Caco-2 (cell line): ENCODE measurements at regions not wholly inside any gene's neighbourhood (a gene's known extent, or its start where the extent isn't known, plus 50 kb on each side); places are given as distances from the start of the nearest gene placed in this dataset.
"Not testable (repeated sequence)": the region's sequence is repeated elsewhere in the genome, so short reads cannot be mapped to it uniquely, and the experiment has no call there.

ENCODE experiments used
- BruUV-seq: library from RNA; stranded (reverse); fragments of 400-500 nt; replicated peaks from 2 replicates; lab custom pipeline; 2021; lab: Mats Ljungman, UMichigan
- CTCF ChIA-PET: fragments of 300-600 bp; sonication (Branson Sonifier 250); formaldehyde crosslinking; loops from one replicate; lab custom pipeline; 2022; ENCODE audit warnings: antibody characterized with exemption; lab: Charles Lee
- POLR2A ChIA-PET: fragments of 300-600 bp; sonication (Branson Sonifier 250); formaldehyde crosslinking; loops from one replicate; lab custom pipeline; 2022; ENCODE audit warnings: antibody characterized with exemption; lab: Charles Lee
- DNase-seq, 2 experiments: peaks; one replicate each; pipeline versions ENCODE4 v3.0.0 to v3.0.0-alpha.2; 2020 to 2022
- H3K27me3 ChIP-seq: replicated peaks from 2 replicates; pipeline ENCODE4 v1.6.0; 2011; ENCODE audit warnings: low read length; ENCODE audit not compliant: control insufficient read depth, insufficient read depth
- H3K36me3 ChIP-seq: 2 replicates; pipeline ENCODE4 v1.5.1; 2011; ENCODE audit warnings: low read length; ENCODE audit not compliant: control insufficient read depth, insufficient read depth
- H3K4me1 ChIP-seq: fragments of 250-450 bp; sonication (Bioruptor Pico); 2 replicates; pipeline ENCODE4 v1.5.1; 2020; ENCODE audit warnings: mild to moderate bottlenecking
- H3K4me3 ChIP-seq: 2 replicates; pipeline ENCODE4 v1.5.1; 2011; ENCODE audit warnings: low read depth, mild to moderate bottlenecking, control low read depth, low read length
- H3K9me3 ChIP-seq: fragments of 250-450 bp; sonication (Bioruptor Pico); 2 replicates; pipeline ENCODE4 v1.5.1; 2020; ENCODE audit warnings: mild to moderate bottlenecking, moderate library complexity
- H3K27ac Mint-ChIP-seq: one replicate; pipeline ENCODE4 v1.8.0; 2022; ENCODE audit warnings: mixed read lengths; ENCODE audit not compliant: unreplicated experiment
- H3K27me3 Mint-ChIP-seq: one replicate; pipeline ENCODE4 v1.8.0; 2022; ENCODE audit warnings: mixed read lengths; ENCODE audit not compliant: insufficient read depth, unreplicated experiment
- H3K36me3 Mint-ChIP-seq: one replicate; pipeline ENCODE4 v1.8.0; 2022; ENCODE audit warnings: mild to moderate bottlenecking, mixed read lengths; ENCODE audit not compliant: insufficient read depth, unreplicated experiment
- H3K4me1 Mint-ChIP-seq: one replicate; pipeline ENCODE4 v1.8.0; 2022; ENCODE audit warnings: low read depth, mixed read lengths; ENCODE audit not compliant: unreplicated experiment
- H3K4me3 Mint-ChIP-seq: one replicate; pipeline ENCODE4 v1.8.0; 2022; ENCODE audit warnings: mild to moderate bottlenecking, moderate library complexity, mixed read lengths; ENCODE audit not compliant: unreplicated experiment
- H3K9me3 Mint-ChIP-seq: one replicate; pipeline ENCODE4 v1.8.0; 2022; ENCODE audit warnings: mixed read lengths; ENCODE audit not compliant: unreplicated experiment
- intact Hi-C: fragments of 100-400 bp; cut with micrococcal nuclease; formaldehyde crosslinking; loops from one replicate; pipeline ENCODE4 v1.10.0; 2022; ENCODE audit not compliant: unreplicated experiment
- TF ChIP-seq, protein P1 (sequence below), 2 experiments: fragments of 200-600 bp in 1 of 2; IDR thresholded peaks; 1 replicate in 1 of 2; 2 replicates in 1 of 2; pipeline versions ENCODE4 v1.5.1 to v1.8.0; 2011 to 2022; ENCODE audit warnings: antibody characterized with exemption in 1 of 2, control low read depth in 1 of 2, inconsistent platforms in 1 of 2, low read depth in 1 of 2, low read length in 1 of 2, mild to moderate bottlenecking in 1 of 2, moderate library complexity in 1 of 2; ENCODE audit not compliant: insufficient read depth in 1 of 2, severe bottlenecking in 1 of 2, unreplicated experiment in 1 of 2

DNA sequence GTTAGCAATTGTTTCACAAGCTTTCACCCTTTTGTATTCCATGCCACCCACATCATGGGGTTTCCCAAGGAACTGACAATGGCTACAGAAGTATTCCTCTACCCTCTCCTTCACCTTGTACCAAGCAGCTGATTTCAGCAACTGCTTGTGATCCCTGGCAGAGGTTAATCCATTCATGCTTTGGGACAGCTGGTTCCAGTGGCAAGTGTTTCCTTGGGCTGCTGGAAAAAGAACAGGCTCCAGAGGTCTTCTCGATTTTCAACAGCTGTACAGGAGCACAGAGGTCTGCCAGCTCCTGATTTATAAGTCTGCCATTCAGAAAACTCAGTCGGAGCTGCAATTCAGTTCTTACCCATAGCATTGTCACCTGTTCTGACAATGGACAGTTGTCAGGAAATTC is 239.2 kb upstream of the CWC22 start:
- intact Hi-C loops: no loop called here
- Mint-ChIP-seq H3K36me3 (no peaks in the 10 kb centered on the region), H3K27ac (no peak overlapping the region), H3K27me3 (peaks cover 2% of the 10 kb centered on the region), H3K4me3 (no peak overlapping the region), H3K9me3 (no peaks in the 10 kb centered on the region), H3K4me1 (no peaks in the 10 kb centered on the region)
- ChIA-PET POLR2A (no interaction called here), CTCF (no interaction called here)
- Histone ChIP-seq H3K4me1 (no peaks in the 10 kb centered on the region), H3K36me3 (no peaks in the 10 kb centered on the region), H3K4me3 (no peak overlapping the region), H3K9me3 (no peaks in the 10 kb centered on the region), H3K27me3 (no peaks in the 10 kb centered on the region; the same call in 1 of the 2 replicates)
- TF ChIP-seq, protein P1, sequence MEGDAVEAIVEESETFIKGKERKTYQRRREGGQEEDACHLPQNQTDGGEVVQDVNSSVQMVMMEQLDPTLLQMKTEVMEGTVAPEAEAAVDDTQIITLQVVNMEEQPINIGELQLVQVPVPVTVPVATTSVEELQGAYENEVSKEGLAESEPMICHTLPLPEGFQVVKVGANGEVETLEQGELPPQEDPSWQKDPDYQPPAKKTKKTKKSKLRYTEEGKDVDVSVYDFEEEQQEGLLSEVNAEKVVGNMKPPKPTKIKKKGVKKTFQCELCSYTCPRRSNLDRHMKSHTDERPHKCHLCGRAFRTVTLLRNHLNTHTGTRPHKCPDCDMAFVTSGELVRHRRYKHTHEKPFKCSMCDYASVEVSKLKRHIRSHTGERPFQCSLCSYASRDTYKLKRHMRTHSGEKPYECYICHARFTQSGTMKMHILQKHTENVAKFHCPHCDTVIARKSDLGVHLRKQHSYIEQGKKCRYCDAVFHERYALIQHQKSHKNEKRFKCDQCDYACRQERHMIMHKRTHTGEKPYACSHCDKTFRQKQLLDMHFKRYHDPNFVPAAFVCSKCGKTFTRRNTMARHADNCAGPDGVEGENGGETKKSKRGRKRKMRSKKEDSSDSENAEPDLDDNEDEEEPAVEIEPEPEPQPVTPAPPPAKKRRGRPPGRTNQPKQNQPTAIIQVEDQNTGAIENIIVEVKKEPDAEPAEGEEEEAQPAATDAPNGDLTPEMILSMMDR (IDR thresholded peaks at IDR 0.05; ENCODE audit: insufficient read depth in 1 of 2, low read depth in 1 of 2, low read length in 1 of 2, severe bottlenecking in 1 of 2, unreplicated experiment in 1 of 2): no peak
- no TSS peak for BruUV-seq
- DNase-seq: no peak

DNA sequence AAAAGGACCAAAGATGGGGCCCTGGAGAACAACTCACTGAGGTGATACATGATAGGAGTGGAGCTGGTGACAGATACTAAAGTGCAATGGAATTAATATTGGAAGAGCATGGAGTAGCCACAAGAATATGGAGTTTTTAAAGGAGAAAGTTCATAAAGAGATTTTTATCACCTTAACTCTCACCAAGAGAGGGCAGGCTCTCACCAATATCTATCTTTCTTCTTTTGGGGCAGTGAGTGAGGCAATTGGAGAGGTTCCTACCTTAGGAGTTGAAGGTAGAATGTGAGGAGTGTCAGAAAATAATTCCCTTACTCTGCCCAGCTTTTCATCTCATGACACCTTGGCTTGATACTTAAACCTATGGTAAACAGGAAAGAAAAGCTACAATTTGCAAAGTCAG is 233.7 kb upstream of the CWC22 start:
- Mint-ChIP-seq H3K4me1 (no peaks in the 10 kb centered on the region), H3K4me3 (no peak overlapping the region), H3K27ac (no peak overlapping the region), H3K9me3 (no peaks in the 10 kb centered on the region), H3K27me3 (no peaks in the 10 kb centered on the region), H3K36me3 (no peaks in the 10 kb centered on the region)
- H3K9me3 ChIP-seq: no peaks in the 10 kb centered on the region
- ChIA-PET POLR2A (no interaction called here), CTCF (interaction anchor here (1.1 kb wide), 1 partner anchor 101 kb away, joined by 4 read pairs; no protein-coding TSS in a partner anchor)
- no peaks in the 10 kb centered on the region for H3K36me3 ChIP-seq
- intact Hi-C loops: loop anchor here (2.0 to 5.0 kb wide), 4 partner anchors 82 to 818 kb away; no protein-coding TSS in a partner anchor
- peak in 1 of 2 experiments; percentile 15 for DNase-seq
- no TSS peak for BruUV-seq
- TF ChIP-seq, protein P1 (IDR thresholded peaks at IDR 0.05; ENCODE audit: insufficient read depth in 1 of 2, low read depth in 1 of 2, low read length in 1 of 2, severe bottlenecking in 1 of 2, unreplicated experiment in 1 of 2): peak; percentile 33 to 36
- H3K4me3 ChIP-seq: no peak overlapping the region
- no peaks in the 10 kb centered on the region for H3K4me1 ChIP-seq
- no peaks in the 10 kb centered on the region for H3K27me3 ChIP-seq

DNA sequence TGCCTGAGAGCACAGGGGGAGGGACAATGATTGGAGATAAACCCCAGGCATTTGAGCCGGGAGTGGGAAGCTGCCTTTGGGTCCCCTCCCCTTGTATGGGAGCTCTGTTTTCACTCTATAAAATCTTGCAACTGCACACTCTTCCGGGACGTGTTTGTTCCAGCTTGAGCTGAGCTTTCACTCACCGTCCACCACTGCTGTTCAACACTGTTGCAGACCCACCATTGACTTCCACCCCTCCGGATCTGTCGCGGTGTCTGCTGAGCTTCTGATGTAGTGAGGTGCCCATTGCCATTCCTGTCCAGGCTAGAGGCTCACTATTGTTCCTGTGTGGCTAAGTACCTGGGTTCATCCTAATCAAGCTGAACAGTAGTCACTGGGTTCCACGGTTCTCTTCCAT is 231.6 kb upstream of the CWC22 start:
- H3K9me3 Mint-ChIP-seq: no peaks in the 10 kb centered on the region

DNA sequence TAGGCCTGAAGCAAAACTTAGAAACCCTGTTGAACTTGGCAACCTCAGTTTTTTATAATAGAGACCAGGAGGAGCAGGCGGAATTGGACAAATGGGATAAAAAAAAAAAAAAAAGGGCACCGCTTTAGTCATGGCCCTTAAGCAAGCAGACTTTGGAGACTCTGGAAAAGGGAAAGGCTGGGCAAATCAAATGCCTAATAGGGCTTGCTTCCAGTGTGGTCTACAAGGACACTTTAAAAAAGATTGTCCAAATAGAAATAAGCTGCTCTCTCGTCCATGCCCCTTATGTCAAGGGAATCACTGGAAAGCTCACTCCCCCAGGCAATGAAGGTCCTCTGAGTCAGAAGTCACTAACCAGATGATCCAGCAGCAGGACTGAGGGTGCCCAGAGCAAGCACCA is 229.0 kb upstream of the CWC22 start:
- H3K9me3 ChIP-seq, CTCF ChIA-PET, intact Hi-C loops, H3K4me1 ChIP-seq, DNase-seq, H3K27me3 ChIP-seq, POLR2A ChIA-PET, H3K4me1 Mint-ChIP-seq, H3K27ac Mint-ChIP-seq, H3K36me3 Mint-ChIP-seq, H3K4me3 ChIP-seq, H3K4me3 Mint-ChIP-seq, H3K27me3 Mint-ChIP-seq, H3K9me3 Mint-ChIP-seq, H3K36me3 ChIP-seq, BruUV-seq: not testable (repeated sequence)

More for the DNA sequence above, 231.6 kb upstream of the CWC22 start:
- no peaks in the 10 kb centered on the region for H3K4me1 Mint-ChIP-seq
- POLR2A ChIA-PET: no interaction called here
- TF ChIP-seq, protein P1 (IDR thresholded peaks at IDR 0.05; ENCODE audit: insufficient read depth in 1 of 2, low read depth in 1 of 2, low read length in 1 of 2, severe bottlenecking in 1 of 2, unreplicated experiment in 1 of 2): no peak
- H3K36me3 ChIP-seq: no peaks in the 10 kb centered on the region
- no peaks in the 10 kb centered on the region for H3K36me3 Mint-ChIP-seq
- no peak overlapping the region for H3K27ac Mint-ChIP-seq
- CTCF ChIA-PET: no interaction called here
- no peak overlapping the region for H3K4me3 Mint-ChIP-seq
- DNase-seq: no peak
- no peaks in the 10 kb centered on the region for H3K9me3 ChIP-seq
- H3K27me3 ChIP-seq: no peaks in the 10 kb centered on the region
- intact Hi-C loops: no loop called here
- H3K27me3 Mint-ChIP-seq: no peaks in the 10 kb centered on the region
- H3K4me1 ChIP-seq: no peaks in the 10 kb centered on the region
- no peak overlapping the region for H3K4me3 ChIP-seq
- BruUV-seq: no TSS peak

DNA sequence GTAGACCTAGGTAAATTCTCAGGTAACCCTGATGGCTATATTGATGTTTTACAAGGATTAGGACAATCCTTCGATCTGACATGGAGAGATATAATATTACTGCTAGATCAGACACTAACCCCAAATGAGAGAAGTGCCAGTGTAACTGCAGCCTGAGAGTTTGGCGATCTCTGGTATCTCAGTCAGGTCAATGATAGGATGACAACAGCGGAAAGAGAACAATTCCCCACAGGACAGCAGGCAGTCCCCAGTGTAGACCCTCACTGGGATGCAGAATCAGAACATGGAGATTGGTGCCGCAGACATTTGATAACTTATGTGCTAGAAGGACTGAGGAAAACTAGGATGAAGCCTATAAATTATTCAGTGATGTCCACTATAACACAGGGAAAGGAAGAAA is 228.4 kb upstream of the CWC22 start:
- H3K4me1 Mint-ChIP-seq: peaks cover 10% of the 10 kb centered on the region
- H3K36me3 ChIP-seq, H3K9me3 ChIP-seq, H3K27me3 Mint-ChIP-seq, H3K9me3 Mint-ChIP-seq, H3K4me1 ChIP-seq, BruUV-seq, H3K4me3 ChIP-seq, intact Hi-C loops, DNase-seq, H3K27me3 ChIP-seq, POLR2A ChIA-PET, H3K27ac Mint-ChIP-seq, CTCF ChIA-PET, H3K36me3 Mint-ChIP-seq, H3K4me3 Mint-ChIP-seq: not testable (repeated sequence)
